Tibial nerve (tissue), 4 donors: ENCODE measurements at regions not wholly inside any gene's neighbourhood (a gene's known extent, or its start where the extent isn't known, plus 50 kb on each side); places are given as distances from the start of the nearest gene placed in this dataset.

Source experiments
- DNase-seq, 2 donors: peaks; one replicate each; pipeline ENCODE4 v3.0.0-alpha.2; 2019; ENCODE audit warnings: low spot score in 2 of 2
- H3K27ac ChIP-seq, 4 donors: fragments of 200-600 bp; sonication (generic) in 3 of 4; one replicate each; pipeline ENCODE4 v1.5.1; 2017 to 2019; ENCODE audit warnings: mild to moderate bottlenecking in 1 of 4
- H3K27me3 ChIP-seq, 2 donors: fragments of 200-600 bp; sonication (generic) in 1 of 2; one replicate each; pipeline versions ENCODE4 v1.5.1 to v1.6.0; 2017 to 2019
- H3K36me3 ChIP-seq, 3 donors: fragments of 200-600 bp; sonication (generic); one replicate each; pipeline ENCODE4 v1.5.1; 2018 to 2019
- H3K4me1 ChIP-seq, 4 donors: fragments of 200-600 bp; sonication (generic) in 3 of 4; one replicate each; pipeline ENCODE4 v1.5.1; 2017 to 2019
- H3K4me3 ChIP-seq, 4 donors: fragments of 200-600 bp; sonication (generic) in 3 of 4; one replicate each; pipeline ENCODE4 v1.5.1; 2017 to 2019; ENCODE audit warnings: mild to moderate bottlenecking in 1 of 4, moderate library complexity in 1 of 4
- H3K9me3 ChIP-seq, 4 donors: fragments of 200-600 bp; sonication (generic) in 3 of 4; one replicate each; pipeline ENCODE4 v1.5.1; 2017 to 2019
- EP300 ChIP-seq, 2 donors: sonication (generic); formaldehyde crosslinking; IDR thresholded peaks; one replicate each; pipeline ENCODE4 v1.6.1; 2017; ENCODE audit warnings: antibody characterized with exemption in 2 of 2, mild to moderate bottlenecking in 1 of 2
- POLR2A ChIP-seq, 2 donors: fragments of 450-650 bp; IDR thresholded peaks; one replicate each; pipeline ENCODE4 v1.6.1; 2017; ENCODE audit warnings: antibody characterized with exemption in 2 of 2, mild to moderate bottlenecking in 2 of 2, moderate library complexity in 2 of 2
- WGBS, 2 donors: methylation state at CpG; one replicate each; pipeline ENCODE4 v1.1.5; 2018; 5-methylcytosine and 5-hydroxymethylcytosine counted together
- TF ChIP-seq, protein P1 (sequence below), 5 experiments: fragments of 200-600 bp in 3 of 5; fragments of 450-650 bp in 2 of 5; sonication (generic) in 3 of 5; IDR thresholded peaks; one replicate each; pipeline ENCODE4 v1.5.1; 2016 to 2019; ENCODE audit warnings: antibody characterized with exemption in 5 of 5, mild to moderate bottlenecking in 3 of 5, moderate library complexity in 2 of 5

DNA sequence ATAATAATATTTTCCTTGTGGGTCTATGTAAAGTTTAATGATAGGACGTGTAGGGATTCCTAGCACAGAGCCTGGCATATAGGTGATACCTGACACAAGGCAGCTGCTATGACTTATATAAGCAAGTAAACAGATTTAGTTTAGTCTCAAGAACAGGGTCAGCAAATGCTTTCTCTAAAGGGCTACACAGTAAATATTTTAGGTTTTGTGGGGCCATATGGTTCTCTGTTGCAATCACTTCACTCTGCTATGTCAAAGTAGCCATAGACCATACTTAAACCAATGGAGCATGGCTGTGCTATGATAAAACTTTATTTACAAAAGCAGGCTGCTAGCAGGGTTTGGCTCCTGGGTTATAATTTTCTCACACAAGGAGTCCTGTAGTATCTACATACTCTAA lies 204.8 kb upstream of the KLF4 start:
- TF ChIP-seq EP300 (IDR thresholded peaks at IDR 0.05) = no peak
- no peak for TF ChIP-seq POLR2A (IDR thresholded peaks at IDR 0.05)
- TF ChIP-seq, protein P1, sequence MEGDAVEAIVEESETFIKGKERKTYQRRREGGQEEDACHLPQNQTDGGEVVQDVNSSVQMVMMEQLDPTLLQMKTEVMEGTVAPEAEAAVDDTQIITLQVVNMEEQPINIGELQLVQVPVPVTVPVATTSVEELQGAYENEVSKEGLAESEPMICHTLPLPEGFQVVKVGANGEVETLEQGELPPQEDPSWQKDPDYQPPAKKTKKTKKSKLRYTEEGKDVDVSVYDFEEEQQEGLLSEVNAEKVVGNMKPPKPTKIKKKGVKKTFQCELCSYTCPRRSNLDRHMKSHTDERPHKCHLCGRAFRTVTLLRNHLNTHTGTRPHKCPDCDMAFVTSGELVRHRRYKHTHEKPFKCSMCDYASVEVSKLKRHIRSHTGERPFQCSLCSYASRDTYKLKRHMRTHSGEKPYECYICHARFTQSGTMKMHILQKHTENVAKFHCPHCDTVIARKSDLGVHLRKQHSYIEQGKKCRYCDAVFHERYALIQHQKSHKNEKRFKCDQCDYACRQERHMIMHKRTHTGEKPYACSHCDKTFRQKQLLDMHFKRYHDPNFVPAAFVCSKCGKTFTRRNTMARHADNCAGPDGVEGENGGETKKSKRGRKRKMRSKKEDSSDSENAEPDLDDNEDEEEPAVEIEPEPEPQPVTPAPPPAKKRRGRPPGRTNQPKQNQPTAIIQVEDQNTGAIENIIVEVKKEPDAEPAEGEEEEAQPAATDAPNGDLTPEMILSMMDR (IDR thresholded peaks at IDR 0.05) = no peak
- no peak for DNase-seq
- H3K27me3 ChIP-seq = no peaks in the 10 kb centered on the region
- no peaks in the 10 kb centered on the region for H3K36me3 ChIP-seq
- H3K27ac ChIP-seq = no peak overlapping the region
- H3K4me1 ChIP-seq = no peaks in the 10 kb centered on the region
- 85 to 95% methylated on average over 1 of the region's 1 CpG for WGBS, 2 donors
- no peaks in the 10 kb centered on the region for H3K9me3 ChIP-seq
- no peak overlapping the region for H3K4me3 ChIP-seq

DNA sequence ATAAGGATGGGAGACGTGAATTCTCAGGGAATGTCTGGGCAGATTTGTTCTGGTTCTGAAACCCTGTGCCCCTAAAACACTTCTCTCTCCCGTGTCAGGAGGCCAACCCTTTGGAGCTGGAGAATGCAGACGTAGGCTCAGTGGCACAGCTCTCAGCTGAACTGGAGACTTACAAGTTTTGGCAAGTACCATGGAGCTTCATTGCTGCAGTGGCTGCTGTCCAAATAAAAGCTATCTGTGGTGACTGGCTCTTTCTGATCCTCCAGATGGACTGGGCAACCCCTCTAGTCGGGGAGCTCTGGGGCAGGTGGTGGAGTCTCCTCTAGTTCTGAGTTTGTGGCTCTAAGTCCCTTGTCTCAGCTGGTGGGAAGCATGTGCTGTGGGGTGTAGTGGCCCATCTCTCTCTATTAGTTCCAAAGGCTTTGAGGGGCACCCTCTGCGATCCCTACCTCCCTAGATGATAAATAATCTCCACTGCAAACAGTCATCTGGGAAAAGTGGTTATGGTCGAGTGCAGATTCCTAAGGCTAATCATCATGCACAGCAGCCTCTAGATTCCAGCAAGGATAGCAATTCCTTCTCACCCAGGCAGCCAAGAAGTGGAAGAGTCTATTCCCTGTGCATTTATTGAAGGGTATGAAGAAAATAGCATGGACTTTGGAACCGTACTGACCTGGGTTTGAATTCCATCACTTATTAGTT lies 204.2 kb upstream of the KLF4 start:
- H3K9me3 ChIP-seq = no peaks in the 10 kb centered on the region
- DNase-seq = no peak
- H3K4me1 ChIP-seq = no peaks in the 10 kb centered on the region
- no peaks in the 10 kb centered on the region for H3K36me3 ChIP-seq
- TF ChIP-seq, protein P1 (IDR thresholded peaks at IDR 0.05) = no peak
- TF ChIP-seq POLR2A (IDR thresholded peaks at IDR 0.05) = no peak
- no peak for TF ChIP-seq EP300 (IDR thresholded peaks at IDR 0.05)
- 68 to 69% methylated on average over 6 to 7 of the region's 7 CpGs for WGBS, 2 donors
- H3K27ac ChIP-seq = no peak overlapping the region
- no peak overlapping the region for H3K4me3 ChIP-seq
- no peaks in the 10 kb centered on the region for H3K27me3 ChIP-seq

GRCh38 chr9:107691664-107692063 lies 202.1 kb upstream of the KLF4 start:
- Histone ChIP-seq H3K27me3 (no peaks in the 10 kb centered on the region), H3K4me1 (no peaks in the 10 kb centered on the region), H3K9me3 (no peaks in the 10 kb centered on the region), H3K36me3 (no peaks in the 10 kb centered on the region), H3K4me3 (no peak overlapping the region), H3K27ac (no peak overlapping the region)
- WGBS, 2 donors = 68 to 71% methylated on average over 2 of the region's 2 CpGs
- no peak for DNase-seq
- TF ChIP-seq, protein P1 (IDR thresholded peaks at IDR 0.05) = no peak
- no peak for TF ChIP-seq POLR2A (IDR thresholded peaks at IDR 0.05)
- no peak for TF ChIP-seq EP300 (IDR thresholded peaks at IDR 0.05)

- Histone ChIP-seq H3K4me1 (no peaks in the 10 kb centered on the region), H3K9me3 (no peaks in the 10 kb centered on the region), H3K27ac (no peak overlapping the region), H3K27me3 (no peaks in the 10 kb centered on the region), H3K36me3 (no peaks in the 10 kb centered on the region), H3K4me3 (no peak overlapping the region)
- WGBS, 2 donors = 70 to 75% methylated on average over 5 of the region's 5 CpGs
- TF ChIP-seq EP300 (IDR thresholded peaks at IDR 0.05) = no peak
- TF ChIP-seq, protein P1 (IDR thresholded peaks at IDR 0.05) = no peak
- TF ChIP-seq POLR2A (IDR thresholded peaks at IDR 0.05) = no peak
- no peak for DNase-seq
Measured at GRCh38 chr9:107690021-107690420, 200.5 kb upstream of the KLF4 start.

DNA sequence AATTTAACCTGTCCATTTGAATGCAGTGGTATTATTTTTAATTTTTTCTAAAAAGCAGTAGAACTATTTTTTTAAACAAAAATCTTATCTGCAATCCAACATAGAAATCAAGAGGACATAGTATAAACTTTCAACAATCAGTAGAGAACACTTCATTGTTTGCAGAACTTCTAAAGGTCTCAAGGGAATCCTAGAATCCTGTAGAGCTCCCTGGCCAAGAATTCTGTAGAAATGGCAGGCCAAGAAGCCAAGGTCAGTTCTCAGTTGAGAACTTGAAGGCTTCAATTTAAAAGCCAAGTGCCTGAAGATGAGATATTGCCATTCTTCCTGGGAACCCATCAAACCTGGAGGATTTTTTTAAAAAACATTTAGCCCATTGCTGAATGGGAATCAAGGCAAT lies 199.2 kb upstream of the KLF4 start:
- no peak for TF ChIP-seq POLR2A (IDR thresholded peaks at IDR 0.05)
- no peak for TF ChIP-seq EP300 (IDR thresholded peaks at IDR 0.05)
- TF ChIP-seq, protein P1 (IDR thresholded peaks at IDR 0.05) = no peak
- Histone ChIP-seq H3K36me3 (no peaks in the 10 kb centered on the region), H3K27me3 (no peaks in the 10 kb centered on the region), H3K4me1 (no peaks in the 10 kb centered on the region), H3K4me3 (no peak overlapping the region), H3K9me3 (no peaks in the 10 kb centered on the region), H3K27ac (no peak overlapping the region)
- no peak for DNase-seq
